GM12873 (cell line): ENCODE measurements at regions not wholly inside any gene's neighbourhood (a gene's known extent, or its start where the extent isn't known, plus 50 kb on each side); places are given as distances from the start of the nearest gene placed in this dataset.

Experiments used
- TF ChIP-seq, protein P1 (sequence below): IDR thresholded peaks from 2 replicates; pipeline ENCODE4 v1.5.1; 2012; ENCODE audit warnings: low read depth, mild to moderate bottlenecking, moderate library complexity, low read length, control low read depth; ENCODE audit not compliant: insufficient read depth; ENCODE audit errors: missing control alignments

DNA sequence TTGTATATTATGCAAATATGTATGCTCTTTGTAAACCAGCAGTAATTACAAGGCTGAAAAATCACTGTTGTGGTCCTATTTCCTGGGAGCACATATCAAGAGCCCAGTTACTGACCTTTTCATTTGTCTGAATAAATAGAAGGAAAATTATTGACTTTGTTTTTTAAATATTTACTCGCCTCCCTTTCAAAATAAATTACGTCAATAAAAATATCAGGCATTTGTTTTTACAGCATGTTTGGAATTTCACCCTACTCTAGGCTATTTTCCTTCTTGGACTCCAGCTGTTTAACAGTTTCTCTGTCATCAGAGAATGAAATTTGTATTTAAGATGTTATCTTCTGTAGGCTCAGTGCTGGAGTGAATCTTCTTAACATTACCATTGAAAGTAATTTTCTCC is 59.9 kb upstream of the LRATD1 start:
- TF ChIP-seq, protein P1, sequence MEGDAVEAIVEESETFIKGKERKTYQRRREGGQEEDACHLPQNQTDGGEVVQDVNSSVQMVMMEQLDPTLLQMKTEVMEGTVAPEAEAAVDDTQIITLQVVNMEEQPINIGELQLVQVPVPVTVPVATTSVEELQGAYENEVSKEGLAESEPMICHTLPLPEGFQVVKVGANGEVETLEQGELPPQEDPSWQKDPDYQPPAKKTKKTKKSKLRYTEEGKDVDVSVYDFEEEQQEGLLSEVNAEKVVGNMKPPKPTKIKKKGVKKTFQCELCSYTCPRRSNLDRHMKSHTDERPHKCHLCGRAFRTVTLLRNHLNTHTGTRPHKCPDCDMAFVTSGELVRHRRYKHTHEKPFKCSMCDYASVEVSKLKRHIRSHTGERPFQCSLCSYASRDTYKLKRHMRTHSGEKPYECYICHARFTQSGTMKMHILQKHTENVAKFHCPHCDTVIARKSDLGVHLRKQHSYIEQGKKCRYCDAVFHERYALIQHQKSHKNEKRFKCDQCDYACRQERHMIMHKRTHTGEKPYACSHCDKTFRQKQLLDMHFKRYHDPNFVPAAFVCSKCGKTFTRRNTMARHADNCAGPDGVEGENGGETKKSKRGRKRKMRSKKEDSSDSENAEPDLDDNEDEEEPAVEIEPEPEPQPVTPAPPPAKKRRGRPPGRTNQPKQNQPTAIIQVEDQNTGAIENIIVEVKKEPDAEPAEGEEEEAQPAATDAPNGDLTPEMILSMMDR: no peak

DNA sequence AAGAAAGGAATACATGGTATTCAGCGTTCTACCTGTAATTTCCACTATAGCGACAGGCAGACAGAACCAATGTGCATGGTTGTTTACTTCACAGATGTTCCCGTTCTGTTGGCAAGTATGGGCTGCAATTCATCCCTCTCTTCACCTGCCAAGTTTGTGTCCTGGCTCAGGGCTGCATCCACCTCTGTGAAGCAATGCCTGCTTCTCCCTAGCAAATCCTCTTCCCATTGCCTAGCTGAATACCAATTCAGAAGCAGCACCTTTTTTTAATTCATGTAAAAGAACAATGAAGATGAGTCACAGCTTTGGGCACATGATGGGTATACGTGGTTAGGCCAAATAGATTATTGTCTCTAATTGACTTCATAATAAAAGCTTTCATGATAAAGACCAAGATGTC is 54.7 kb upstream of the LRATD1 start:
- TF ChIP-seq, protein P1: no peak
